ENCODE measurements at regions not wholly inside any gene's neighbourhood (a gene's known extent, or its start where the extent isn't known, plus 50 kb on each side); places are given as distances from the start of the nearest gene placed in this dataset.
"Not testable (repeated sequence)": the region's sequence is repeated elsewhere in the genome, so short reads cannot be mapped to it uniquely, and the experiment has no call there.

GRCh38 chr4:138334346-138335016 lies 92.3 kb upstream of the SLC7A11 start:
- intact Hi-C loops (cut with micrococcal nuclease): no loop called here
- H3K36me3 Mint-ChIP-seq (ENCODE audit: insufficient read depth, unreplicated experiment): no peaks in the 10 kb centered on the region
- POLR2A ChIA-PET: no interaction called here
- DNase-seq (ENCODE audit: unreplicated experiment): no peak
- H3K27me3 Mint-ChIP-seq (ENCODE audit: insufficient read depth, unreplicated experiment): no peaks in the 10 kb centered on the region
- peaks cover 7% of the 10 kb centered on the region for H3K9me3 Mint-ChIP-seq (ENCODE audit: unreplicated experiment)
- CTCF ChIA-PET: interaction anchor here (1.3 kb wide), 1 partner anchor 9 kb away, joined by 3 read pairs; no protein-coding TSS in a partner anchor
- BruUV-seq (replicated peaks): no TSS peak
- H3K27ac Mint-ChIP-seq (ENCODE audit: low read depth, unreplicated experiment): no peak overlapping the region
- TF ChIP-seq, protein P1, sequence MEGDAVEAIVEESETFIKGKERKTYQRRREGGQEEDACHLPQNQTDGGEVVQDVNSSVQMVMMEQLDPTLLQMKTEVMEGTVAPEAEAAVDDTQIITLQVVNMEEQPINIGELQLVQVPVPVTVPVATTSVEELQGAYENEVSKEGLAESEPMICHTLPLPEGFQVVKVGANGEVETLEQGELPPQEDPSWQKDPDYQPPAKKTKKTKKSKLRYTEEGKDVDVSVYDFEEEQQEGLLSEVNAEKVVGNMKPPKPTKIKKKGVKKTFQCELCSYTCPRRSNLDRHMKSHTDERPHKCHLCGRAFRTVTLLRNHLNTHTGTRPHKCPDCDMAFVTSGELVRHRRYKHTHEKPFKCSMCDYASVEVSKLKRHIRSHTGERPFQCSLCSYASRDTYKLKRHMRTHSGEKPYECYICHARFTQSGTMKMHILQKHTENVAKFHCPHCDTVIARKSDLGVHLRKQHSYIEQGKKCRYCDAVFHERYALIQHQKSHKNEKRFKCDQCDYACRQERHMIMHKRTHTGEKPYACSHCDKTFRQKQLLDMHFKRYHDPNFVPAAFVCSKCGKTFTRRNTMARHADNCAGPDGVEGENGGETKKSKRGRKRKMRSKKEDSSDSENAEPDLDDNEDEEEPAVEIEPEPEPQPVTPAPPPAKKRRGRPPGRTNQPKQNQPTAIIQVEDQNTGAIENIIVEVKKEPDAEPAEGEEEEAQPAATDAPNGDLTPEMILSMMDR (IDR thresholded peaks at IDR 0.05; ENCODE audit: unreplicated experiment): no peak
- no peaks in the 10 kb centered on the region for H3K4me1 Mint-ChIP-seq (ENCODE audit: insufficient read depth, unreplicated experiment)
- no peak overlapping the region for H3K4me3 Mint-ChIP-seq (ENCODE audit: unreplicated experiment)

GRCh38 chr4:138332415-138332814 lies 90.3 kb upstream of the SLC7A11 start:
- POLR2A ChIA-PET; H3K4me1 Mint-ChIP-seq (ENCODE audit: insufficient read depth, unreplicated experiment); BruUV-seq (replicated peaks); H3K27ac Mint-ChIP-seq (ENCODE audit: low read depth, unreplicated experiment); intact Hi-C loops (cut with micrococcal nuclease); H3K9me3 Mint-ChIP-seq (ENCODE audit: unreplicated experiment); CTCF ChIA-PET; H3K36me3 Mint-ChIP-seq (ENCODE audit: insufficient read depth, unreplicated experiment); DNase-seq (ENCODE audit: unreplicated experiment); H3K27me3 Mint-ChIP-seq (ENCODE audit: insufficient read depth, unreplicated experiment); H3K4me3 Mint-ChIP-seq (ENCODE audit: unreplicated experiment): not testable (repeated sequence)

DNA sequence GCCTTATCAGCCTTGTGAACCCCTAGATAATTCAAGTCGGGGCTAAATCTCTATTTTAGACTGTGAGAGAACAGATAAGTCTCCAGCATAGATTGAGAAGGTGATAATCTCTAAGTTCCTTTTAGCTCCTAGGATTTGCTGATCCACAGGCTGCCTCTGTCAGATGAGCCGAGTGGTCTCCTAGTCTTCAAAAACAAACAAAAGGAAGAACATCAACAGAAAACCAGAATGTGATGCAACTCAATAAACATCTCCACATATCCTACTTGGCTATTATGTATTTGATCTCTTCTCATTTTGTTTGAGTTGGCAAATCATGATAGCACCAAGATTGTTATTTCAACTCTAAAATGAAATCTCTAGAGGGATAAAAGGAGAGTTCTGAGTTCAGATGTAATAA lies 88.4 kb upstream of the SLC7A11 start:
- Mint-ChIP-seq H3K36me3 (ENCODE audit: insufficient read depth, unreplicated experiment) (no peaks in the 10 kb centered on the region), H3K9me3 (ENCODE audit: unreplicated experiment) (peaks cover 7% of the 10 kb centered on the region), H3K4me3 (ENCODE audit: unreplicated experiment) (no peak overlapping the region), H3K4me1 (ENCODE audit: insufficient read depth, unreplicated experiment) (peaks cover 6% of the 10 kb centered on the region), H3K27ac (ENCODE audit: low read depth, unreplicated experiment) (no peak overlapping the region), H3K27me3 (ENCODE audit: insufficient read depth, unreplicated experiment) (no peaks in the 10 kb centered on the region)
- no TSS peak for BruUV-seq (replicated peaks)
- TF ChIP-seq, protein P1 (IDR thresholded peaks at IDR 0.05; ENCODE audit: unreplicated experiment): no peak
- intact Hi-C loops (cut with micrococcal nuclease): no loop called here
- CTCF ChIA-PET: interaction anchor here (1.0 kb wide), 1 partner anchor 165 kb away, joined by 3 read pairs; no protein-coding TSS in a partner anchor
- DNase-seq (ENCODE audit: unreplicated experiment): no peak
- POLR2A ChIA-PET: interaction anchor here (0.6 kb wide), 1 partner anchor 19 kb away, joined by 3 read pairs; no protein-coding TSS in a partner anchor

- peaks cover 6% of the 10 kb centered on the region for H3K4me1 Mint-ChIP-seq (ENCODE audit: insufficient read depth, unreplicated experiment)
- DNase-seq (ENCODE audit: unreplicated experiment): no peak
- H3K27me3 Mint-ChIP-seq (ENCODE audit: insufficient read depth, unreplicated experiment): no peaks in the 10 kb centered on the region
- no peak overlapping the region for H3K27ac Mint-ChIP-seq (ENCODE audit: low read depth, unreplicated experiment)
- TF ChIP-seq, protein P1 (IDR thresholded peaks at IDR 0.05; ENCODE audit: unreplicated experiment): no peak
- ChIA-PET POLR2A (no interaction called here), CTCF (interaction anchor here (0.6 to 1.0 kb wide), 2 partner anchors 166 to 423 kb away, joined by 3 read pairs; no protein-coding TSS in a partner anchor)
- peaks cover 7% of the 10 kb centered on the region for H3K9me3 Mint-ChIP-seq (ENCODE audit: unreplicated experiment)
- no peak overlapping the region for H3K4me3 Mint-ChIP-seq (ENCODE audit: unreplicated experiment)
- BruUV-seq (replicated peaks): no TSS peak
- H3K36me3 Mint-ChIP-seq (ENCODE audit: insufficient read depth, unreplicated experiment): no peaks in the 10 kb centered on the region
- intact Hi-C loops (cut with micrococcal nuclease): no loop called here
These were observed 87.4 kb upstream of the SLC7A11 start for GRCh38 chr4:138329506-138330070.

Measured in MCF 10A (cell line).